Transverse colon (tissue), 4 donors: ENCODE measurements at regions not wholly inside any gene's neighbourhood (a gene's known extent, or its start where the extent isn't known, plus 50 kb on each side); places are given as distances from the start of the nearest gene placed in this dataset.

ENCODE experiments used
- DNase-seq: peaks from one replicate; pipeline ENCODE4 v3.0.0-alpha.2; 2019
- H3K27ac ChIP-seq, 4 donors: fragments of 200-600 bp; sonication (generic); 2 replicates each; pipeline ENCODE4 v1.5.1; 2016 to 2018; ENCODE audit warnings: inconsistent platforms in 4 of 4
- H3K27me3 ChIP-seq: fragments of 200-600 bp; sonication (generic); 2 replicates; pipeline ENCODE4 v1.5.1; 2017; ENCODE audit warnings: inconsistent platforms
- H3K36me3 ChIP-seq, 4 donors: fragments of 200-600 bp; sonication (generic); 2 replicates each; pipeline ENCODE4 v1.5.1; 2017 to 2019; ENCODE audit warnings: inconsistent platforms in 4 of 4
- H3K4me1 ChIP-seq, 4 donors: fragments of 200-600 bp; sonication (generic); 2 replicates each; pipeline ENCODE4 v1.5.1; 2017 to 2020; ENCODE audit warnings: inconsistent platforms in 4 of 4
- H3K4me3 ChIP-seq, 4 donors: fragments of 200-600 bp; sonication (generic); 1 replicate in 1 of 4; 2 replicates in 3 of 4; pipeline versions ENCODE4 v1.5.1 to v1.6.1; 2017 to 2019; ENCODE audit warnings: inconsistent platforms in 4 of 4
- H3K9me3 ChIP-seq, 2 donors: fragments of 200-600 bp; sonication (generic); 2 replicates each; pipeline ENCODE4 v1.5.1; 2017 to 2019; ENCODE audit warnings: inconsistent platforms in 2 of 2
- EP300 ChIP-seq: sonication (generic); formaldehyde crosslinking; IDR thresholded peaks from one replicate; pipeline ENCODE4 v1.6.1; 2017; ENCODE audit warnings: antibody characterized with exemption, low read depth
- POLR2A ChIP-seq: fragments of 450-650 bp; IDR thresholded peaks from one replicate; pipeline ENCODE4 v1.6.1; 2016; ENCODE audit warnings: antibody characterized with exemption, mild to moderate bottlenecking, moderate library complexity
- POLR2AphosphoS5 ChIP-seq, 3 donors: sonication (generic); formaldehyde crosslinking; IDR thresholded peaks; one replicate each; pipeline ENCODE4 v1.6.1; 2016; ENCODE audit warnings: antibody characterized with exemption in 3 of 3
- WGBS, 2 donors: methylation state at CpG; one replicate each; pipeline ENCODE4 v1.1.5; 2018; ENCODE audit warnings: low coverage in 1 of 2; 5-methylcytosine and 5-hydroxymethylcytosine counted together
- in situ Hi-C, 4 donors: fragments of 200-750 bp; cut with MboI; loops; one replicate each; pipeline versions ENCODE4 v1.15.0 to v1.15.1; 2017; ENCODE audit warnings: low sequenced_read_pairs in 3 of 4, low pct_ligation_motif_present in 1 of 4, low pct_unique_long_range_greater_than_20kb in 1 of 4
- intact Hi-C: fragments of 100-400 bp; cut with DNase I; formaldehyde crosslinking; loops from one replicate; pipeline ENCODE4 v1.15.1; 2023; ENCODE audit warnings: low total_unique reads
- TF ChIP-seq, protein P1 (sequence below), 5 experiments: fragments of 200-600 bp in 3 of 5; fragments of 450-650 bp in 2 of 5; sonication (generic) in 3 of 5; IDR thresholded peaks; 1 replicate in 2 of 5; 2 replicates in 3 of 5; pipeline ENCODE4 v1.5.1; 2016 to 2017; ENCODE audit warnings: antibody characterized with exemption in 5 of 5, inconsistent platforms in 3 of 5, mild to moderate bottlenecking in 2 of 5, moderate library complexity in 1 of 5

DNA sequence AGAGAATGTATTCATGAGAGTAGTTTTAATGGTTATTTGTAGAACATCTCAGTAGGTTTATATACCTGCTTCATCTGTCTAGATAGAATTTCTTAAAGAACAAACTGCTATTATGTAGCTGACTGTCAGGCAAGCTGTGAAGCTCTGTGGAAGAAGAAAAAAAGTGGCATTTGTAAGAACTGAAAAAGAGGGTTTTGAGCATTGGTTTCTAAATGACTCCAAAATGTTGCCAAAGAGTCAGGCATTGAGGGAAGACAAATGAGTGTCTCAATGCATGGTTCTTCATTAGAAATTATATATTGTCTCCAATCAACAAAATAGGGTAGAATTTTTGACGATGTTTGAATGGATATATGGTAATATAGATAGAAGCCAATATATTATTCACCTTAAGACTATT lies 1276.1 kb downstream of the KCNT2 start:
- in situ Hi-C loops = no loop called here

DNA sequence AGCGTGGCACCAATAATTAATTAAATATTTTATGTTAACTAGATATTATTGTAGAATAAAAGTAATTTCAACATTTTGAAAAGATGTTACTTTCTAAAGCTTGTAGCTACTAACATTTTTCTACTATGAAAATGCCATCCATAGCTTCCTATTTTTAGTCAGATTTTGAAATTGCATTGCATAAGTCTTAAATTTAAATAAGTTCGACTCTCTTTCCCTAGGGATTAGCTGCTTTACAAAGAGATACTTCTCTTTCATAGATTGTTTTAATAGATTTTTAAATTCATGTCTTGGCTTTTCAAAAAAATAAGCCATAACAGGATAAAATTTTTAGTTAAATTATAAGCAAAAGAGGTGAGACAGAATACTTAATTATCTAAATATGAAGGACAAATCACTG lies 1279.6 kb downstream of the KCNT2 start:
- no peaks in the 10 kb centered on the region for H3K9me3 ChIP-seq
- H3K27me3 ChIP-seq = no peaks in the 10 kb centered on the region
- no peak overlapping the region for H3K27ac ChIP-seq
- H3K4me1 ChIP-seq = no peaks in the 10 kb centered on the region
- in situ Hi-C loops (no loop called here), intact Hi-C loops (no loop called here)
- TF ChIP-seq POLR2A (no peak), POLR2AphosphoS5 (IDR thresholded peaks at IDR 0.05) (no peak), EP300 (no peak)
- TF ChIP-seq, protein P1, sequence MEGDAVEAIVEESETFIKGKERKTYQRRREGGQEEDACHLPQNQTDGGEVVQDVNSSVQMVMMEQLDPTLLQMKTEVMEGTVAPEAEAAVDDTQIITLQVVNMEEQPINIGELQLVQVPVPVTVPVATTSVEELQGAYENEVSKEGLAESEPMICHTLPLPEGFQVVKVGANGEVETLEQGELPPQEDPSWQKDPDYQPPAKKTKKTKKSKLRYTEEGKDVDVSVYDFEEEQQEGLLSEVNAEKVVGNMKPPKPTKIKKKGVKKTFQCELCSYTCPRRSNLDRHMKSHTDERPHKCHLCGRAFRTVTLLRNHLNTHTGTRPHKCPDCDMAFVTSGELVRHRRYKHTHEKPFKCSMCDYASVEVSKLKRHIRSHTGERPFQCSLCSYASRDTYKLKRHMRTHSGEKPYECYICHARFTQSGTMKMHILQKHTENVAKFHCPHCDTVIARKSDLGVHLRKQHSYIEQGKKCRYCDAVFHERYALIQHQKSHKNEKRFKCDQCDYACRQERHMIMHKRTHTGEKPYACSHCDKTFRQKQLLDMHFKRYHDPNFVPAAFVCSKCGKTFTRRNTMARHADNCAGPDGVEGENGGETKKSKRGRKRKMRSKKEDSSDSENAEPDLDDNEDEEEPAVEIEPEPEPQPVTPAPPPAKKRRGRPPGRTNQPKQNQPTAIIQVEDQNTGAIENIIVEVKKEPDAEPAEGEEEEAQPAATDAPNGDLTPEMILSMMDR (IDR thresholded peaks at IDR 0.05) = no peak
- no peak overlapping the region for H3K4me3 ChIP-seq
- no peaks in the 10 kb centered on the region for H3K36me3 ChIP-seq
- DNase-seq = no peak
- 64 to 76% methylated on average over 2 of the region's 2 CpGs for WGBS, 2 donors

More for the DNA sequence above, 1276.1 kb downstream of the KCNT2 start:
- Histone ChIP-seq H3K9me3 (no peaks in the 10 kb centered on the region), H3K4me1 (no peaks in the 10 kb centered on the region), H3K27me3 (no peaks in the 10 kb centered on the region), H3K27ac (no peak overlapping the region), H3K36me3 (no peaks in the 10 kb centered on the region), H3K4me3 (no peak overlapping the region)
- intact Hi-C loops = no loop called here
- no peak for DNase-seq
- TF ChIP-seq POLR2A = no peak
- WGBS, 2 donors = 79 to 91% methylated on average over 1 of the region's 1 CpG

DNA sequence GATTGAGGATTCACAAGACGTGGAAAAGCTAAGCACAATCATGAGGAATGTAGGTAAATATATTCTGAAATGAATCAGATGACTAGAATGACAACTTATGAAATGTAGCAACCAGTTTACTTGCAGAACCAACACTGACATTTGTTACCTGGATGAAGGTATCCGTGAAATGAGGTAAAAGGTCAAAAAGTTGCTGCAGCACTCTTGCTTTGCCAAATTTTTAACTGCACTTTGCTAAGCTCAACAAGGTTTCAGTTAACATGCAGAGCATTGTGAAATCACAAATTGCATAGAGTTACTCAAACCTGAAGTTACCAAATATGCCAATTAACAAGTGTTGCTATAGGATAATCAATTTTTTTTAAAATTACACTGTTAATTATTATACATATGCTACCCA lies 1280.1 kb downstream of the KCNT2 start:
- Histone ChIP-seq H3K27ac (no peak overlapping the region), H3K36me3 (no peaks in the 10 kb centered on the region), H3K4me3 (no peak overlapping the region), H3K4me1 (no peaks in the 10 kb centered on the region), H3K27me3 (no peaks in the 10 kb centered on the region), H3K9me3 (no peaks in the 10 kb centered on the region)
- no peak for TF ChIP-seq POLR2A
- no peak for TF ChIP-seq EP300
- TF ChIP-seq, protein P1 (IDR thresholded peaks at IDR 0.05) = no peak
- no peak for TF ChIP-seq POLR2AphosphoS5 (IDR thresholded peaks at IDR 0.05)
- 50 to 51% methylated on average over 1 to 2 of the region's 2 CpGs for WGBS, 2 donors
- in situ Hi-C loops = no loop called here
- DNase-seq = no peak
- intact Hi-C loops = no loop called here

DNA sequence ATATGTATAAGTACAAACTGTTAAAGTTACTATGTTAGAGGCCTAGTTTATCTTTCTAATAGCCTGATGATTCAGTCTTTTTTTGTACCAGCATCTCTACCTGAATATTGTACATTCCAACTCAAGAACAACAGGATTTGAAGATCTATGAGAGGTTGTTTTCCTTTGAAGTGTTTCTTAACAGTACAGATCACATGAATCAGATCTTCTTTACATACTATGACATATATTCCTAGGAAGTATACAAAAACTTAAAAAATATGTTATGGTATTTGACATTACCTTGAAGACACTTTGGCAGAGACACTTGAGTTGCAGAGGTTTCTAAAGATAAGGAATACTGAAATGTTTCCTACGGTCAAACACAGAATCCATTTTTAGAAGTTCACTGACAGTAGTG lies 1280.9 kb downstream of the KCNT2 start:
- H3K27ac ChIP-seq = no peak overlapping the region
- DNase-seq = no peak
- TF ChIP-seq, protein P1 (IDR thresholded peaks at IDR 0.05) = no peak
- TF ChIP-seq POLR2A (no peak), POLR2AphosphoS5 (IDR thresholded peaks at IDR 0.05) (no peak), EP300 (no peak)
- H3K4me3 ChIP-seq = no peak overlapping the region
- 60 to 69% methylated on average over 1 of the region's 1 CpG for WGBS, 2 donors
- intact Hi-C loops (no loop called here), in situ Hi-C loops (no loop called here)
- no peaks in the 10 kb centered on the region for H3K9me3 ChIP-seq
- H3K4me1 ChIP-seq = no peaks in the 10 kb centered on the region
- no peaks in the 10 kb centered on the region for H3K27me3 ChIP-seq
- no peaks in the 10 kb centered on the region for H3K36me3 ChIP-seq

DNA sequence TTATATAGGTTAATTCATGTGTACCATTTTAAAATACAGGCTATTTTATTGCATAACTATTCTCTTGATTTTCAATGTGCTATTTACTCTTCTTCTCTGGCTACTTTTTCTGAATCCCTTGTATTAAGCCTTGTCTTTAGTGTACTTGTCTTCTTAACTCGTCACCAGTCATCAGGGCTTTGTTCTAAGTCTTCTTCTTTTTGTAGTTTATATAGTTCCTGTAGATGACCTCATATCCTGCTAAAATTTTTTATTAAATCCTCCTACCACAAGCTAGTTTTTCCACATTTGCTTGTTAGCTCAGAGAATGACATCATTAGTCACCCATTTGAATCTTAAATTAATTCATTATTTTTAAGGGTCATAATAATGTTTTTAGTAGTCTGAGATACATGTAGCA lies 1281.9 kb downstream of the KCNT2 start:
- intact Hi-C loops = no loop called here
- TF ChIP-seq, protein P1 (IDR thresholded peaks at IDR 0.05) = no peak
- TF ChIP-seq EP300 (no peak), POLR2A (no peak), POLR2AphosphoS5 (IDR thresholded peaks at IDR 0.05) (no peak)
- in situ Hi-C loops = no loop called here
- Histone ChIP-seq H3K9me3 (no peaks in the 10 kb centered on the region), H3K36me3 (no peaks in the 10 kb centered on the region), H3K27me3 (no peaks in the 10 kb centered on the region), H3K27ac (no peak overlapping the region), H3K4me1 (no peaks in the 10 kb centered on the region), H3K4me3 (no peak overlapping the region)
- WGBS, 2 donors = 61 to 78% methylated on average over 1 of the region's 1 CpG
- no peak for DNase-seq
